GM06990 (cell line): ENCODE measurements at regions not wholly inside any gene's neighbourhood (a gene's known extent, or its start where the extent isn't known, plus 50 kb on each side); places are given as distances from the start of the nearest gene placed in this dataset.

Experiments
- DNase-seq: peaks from one replicate; pipeline ENCODE4 v3.0.0-alpha.2; 2011; ENCODE audit not compliant: insufficient read length; ENCODE audit errors: extremely low read depth
- H3K27me3 ChIP-seq: replicated peaks from 2 replicates; pipeline ENCODE4 v1.6.0; 2011; ENCODE audit warnings: low read length; ENCODE audit not compliant: control insufficient read depth, insufficient read depth
- H3K36me3 ChIP-seq: 2 replicates; pipeline ENCODE4 v1.5.1; 2011; ENCODE audit warnings: low read length; ENCODE audit not compliant: control insufficient read depth, insufficient read depth
- H3K4me3 ChIP-seq: replicated peaks from 2 replicates; pipeline ENCODE4 v1.5.1; 2011; ENCODE audit warnings: low read depth, mild to moderate bottlenecking, control low read depth, low read length
- CTCF ChIP-seq: IDR thresholded peaks from 2 replicates; pipeline ENCODE4 v1.5.1; 2011; ENCODE audit warnings: low read length, control low read depth, mild to moderate bottlenecking, inconsistent platforms; ENCODE audit not compliant: insufficient read depth, poor library complexity, severe bottlenecking

- Histone ChIP-seq H3K27me3 (no peaks in the 10 kb centered on the region; the same call in 1 of the 2 replicates), H3K36me3 (no peaks in the 10 kb centered on the region), H3K4me3 (no peak overlapping the region)
- no peak for DNase-seq
- TF ChIP-seq CTCF = peak; percentile 6
Observed at GRCh38 chr21:32884062-32884461, 112.5 kb upstream of the PAXBP1 start.

GRCh38 chr21:32886339-32886738 lies 114.8 kb upstream of the PAXBP1 start:
- Histone ChIP-seq H3K27me3 (no peaks in the 10 kb centered on the region; the same call in 1 of the 2 replicates), H3K36me3 (no peaks in the 10 kb centered on the region), H3K4me3 (no peak overlapping the region)
- TF ChIP-seq CTCF = no peak
- no peak for DNase-seq

GRCh38 chr21:32887026-32887425 lies 115.5 kb upstream of the PAXBP1 start:
- DNase-seq = no peak
- no peaks in the 10 kb centered on the region for H3K36me3 ChIP-seq
- H3K27me3 ChIP-seq = no peaks in the 10 kb centered on the region; the same call in 1 of the 2 replicates
- H3K4me3 ChIP-seq = no peak overlapping the region
- no peak for TF ChIP-seq CTCF

GRCh38 chr21:32888971-32889370 lies 117.4 kb upstream of the PAXBP1 start:
- no peaks in the 10 kb centered on the region for H3K27me3 ChIP-seq
- no peak overlapping the region for H3K4me3 ChIP-seq
- no peak for DNase-seq
- H3K36me3 ChIP-seq = no peaks in the 10 kb centered on the region
- no peak for TF ChIP-seq CTCF

- Histone ChIP-seq H3K27me3 (no peaks in the 10 kb centered on the region), H3K4me3 (no peak overlapping the region), H3K36me3 (no peaks in the 10 kb centered on the region)
- TF ChIP-seq CTCF = no peak
- DNase-seq = no peak
Observed at GRCh38 chr21:32889596-32889995, 118.0 kb upstream of the PAXBP1 start.

GRCh38 chr21:32894321-32894720 lies 122.8 kb upstream of the PAXBP1 start:
- Histone ChIP-seq H3K36me3 (no peaks in the 10 kb centered on the region), H3K27me3 (no peaks in the 10 kb centered on the region; the same call in 1 of the 2 replicates)

More at GRCh38 chr21:32894321-32894720, 122.8 kb upstream of the PAXBP1 start:
- no peak overlapping the region for H3K4me3 ChIP-seq
- DNase-seq = no peak
- TF ChIP-seq CTCF = no peak
